Activated CD8-positive, alpha-beta T cell treated with anti-CD3 and anti-CD28 coated beads for 36 hours (primary cell): ENCODE measurements at regions not wholly inside any gene's neighbourhood (a gene's known extent, or its start where the extent isn't known, plus 50 kb on each side); places are given as distances from the start of the nearest gene placed in this dataset.

Experiments used
- ATAC-seq: fragments of 200-7000 bp; cut with Tn5 transposase; one replicate; pipeline ENCODE4 v1.10.0; 2021; ENCODE audit warnings: mild to moderate bottlenecking, moderate library complexity
- CTCF ChIA-PET: fragments of 350-600 bp; sonication (Branson Sonifier 250); formaldehyde crosslinking; loops from one replicate; lab custom pipeline; 2021; ENCODE audit warnings: antibody characterized with exemption; lab: Charles Lee
- POLR2A ChIA-PET: fragments of 350-600 bp; sonication (Branson Sonifier 250); formaldehyde crosslinking; loops from one replicate; lab custom pipeline; 2021; ENCODE audit warnings: antibody characterized with exemption; lab: Charles Lee
- DNase-seq: peaks from one replicate; pipeline ENCODE4 v3.0.0-alpha.2; 2020
- H3K27ac Mint-ChIP-seq: one replicate; pipeline ENCODE4 v1.8.0; 2021; ENCODE audit warnings: mild to moderate bottlenecking, mixed read lengths
- H3K27me3 Mint-ChIP-seq: one replicate; pipeline ENCODE4 v1.8.0; 2021; ENCODE audit warnings: mixed read lengths
- H3K36me3 Mint-ChIP-seq: one replicate; pipeline ENCODE4 v1.8.0; 2021; ENCODE audit warnings: low read depth, mixed read lengths
- H3K4me1 Mint-ChIP-seq: one replicate; pipeline ENCODE4 v1.8.0; 2021; ENCODE audit warnings: low read depth, mixed read lengths
- H3K4me3 Mint-ChIP-seq: one replicate; pipeline ENCODE4 v1.8.0; 2021; ENCODE audit warnings: mild to moderate bottlenecking, moderate library complexity, mixed read lengths
- H3K9me3 Mint-ChIP-seq: one replicate; pipeline ENCODE4 v1.8.0; 2021; ENCODE audit warnings: mixed read lengths
- CTCF ChIP-seq: fragments of 200-600 bp; IDR thresholded peaks from one replicate; pipeline ENCODE4 v1.8.0; 2022; ENCODE audit warnings: antibody characterized with exemption, mild to moderate bottlenecking
- intact Hi-C: fragments of 100-400 bp; cut with micrococcal nuclease; formaldehyde crosslinking; loops from one replicate; pipeline ENCODE4 v1.10.0; 2022

- ATAC-seq (no peak), DNase-seq (no peak)
- POLR2A ChIA-PET = no interaction called here
- Mint-ChIP-seq H3K27me3 (no peaks in the 10 kb centered on the region), H3K9me3 (peaks cover 5% of the 10 kb centered on the region), H3K4me3 (no peak overlapping the region), H3K36me3 (no peaks in the 10 kb centered on the region), H3K27ac (no peak overlapping the region), H3K4me1 (no peaks in the 10 kb centered on the region)
- CTCF ChIA-PET = interaction anchor here (0.8 kb wide), 1 partner anchor 10 kb away, joined by 3 read pairs; no protein-coding TSS in a partner anchor
- intact Hi-C loops = no loop called here
- no peak for TF ChIP-seq CTCF
These were observed 1412.0 kb upstream of the ZEB2 start for GRCh38 chr2:145931781-145932395.

GRCh38 chr2:145930318-145930717, 1410.4 kb upstream of the ZEB2 start:
- Mint-ChIP-seq H3K4me1 (no peaks in the 10 kb centered on the region), H3K27ac (no peak overlapping the region), H3K4me3 (no peak overlapping the region), H3K9me3 (peaks cover 5% of the 10 kb centered on the region), H3K36me3 (no peaks in the 10 kb centered on the region), H3K27me3 (no peaks in the 10 kb centered on the region)
- TF ChIP-seq CTCF = no peak
- ATAC-seq (no peak), DNase-seq (no peak)
- ChIA-PET POLR2A (no interaction called here), CTCF (no interaction called here)
- intact Hi-C loops = no loop called here

- CTCF ChIA-PET = no interaction called here
- no peak for DNase-seq
These were observed 1407.4 kb upstream of the ZEB2 start for GRCh38 chr2:145927131-145927950.

GRCh38 chr2:145925591-145925990, 1405.7 kb upstream of the ZEB2 start:
- no peak for TF ChIP-seq CTCF
- no peak overlapping the region for H3K4me3 Mint-ChIP-seq
- H3K9me3 Mint-ChIP-seq = peaks cover 5% of the 10 kb centered on the region
- intact Hi-C loops = no loop called here
- H3K4me1 Mint-ChIP-seq = no peaks in the 10 kb centered on the region
- no peak overlapping the region for H3K27ac Mint-ChIP-seq
- ChIA-PET POLR2A (no interaction called here), CTCF (interaction anchor here (1.5 kb wide), 1 partner anchor 13 kb away, joined by 3 read pairs; no protein-coding TSS in a partner anchor)
- no peaks in the 10 kb centered on the region for H3K27me3 Mint-ChIP-seq
- H3K36me3 Mint-ChIP-seq = no peaks in the 10 kb centered on the region
- DNase-seq = no peak
- ATAC-seq = no peak

More at GRCh38 chr2:145927131-145927950, 1407.4 kb upstream of the ZEB2 start:
- peaks cover 5% of the 10 kb centered on the region for H3K9me3 Mint-ChIP-seq
- no peaks in the 10 kb centered on the region for H3K36me3 Mint-ChIP-seq
- TF ChIP-seq CTCF = no peak
- H3K27me3 Mint-ChIP-seq = no peaks in the 10 kb centered on the region
- H3K4me1 Mint-ChIP-seq = no peaks in the 10 kb centered on the region
- ATAC-seq = no peak
- intact Hi-C loops = no loop called here
- no peak overlapping the region for H3K4me3 Mint-ChIP-seq
- POLR2A ChIA-PET = no interaction called here
- no peak overlapping the region for H3K27ac Mint-ChIP-seq

- no peak for DNase-seq
- Mint-ChIP-seq H3K4me3 (no peak overlapping the region), H3K27ac (no peak overlapping the region), H3K4me1 (no peaks in the 10 kb centered on the region), H3K27me3 (no peaks in the 10 kb centered on the region), H3K36me3 (no peaks in the 10 kb centered on the region), H3K9me3 (no peaks in the 10 kb centered on the region)
- ChIA-PET POLR2A (no interaction called here), CTCF (no interaction called here)
- TF ChIP-seq CTCF = no peak
- intact Hi-C loops = no loop called here
- no peak for ATAC-seq
These were observed 1399.6 kb upstream of the ZEB2 start for GRCh38 chr2:145919477-145919876.
